Tibial nerve (tissue), 4 donors: ENCODE measurements at regions not wholly inside any gene's neighbourhood (a gene's known extent, or its start where the extent isn't known, plus 50 kb on each side); places are given as distances from the start of the nearest gene placed in this dataset.
A peak's percentile ranks its signal among the peaks of the same experiment; 100 is the strongest.

ENCODE experiments used
- DNase-seq, 2 donors: peaks; one replicate each; pipeline ENCODE4 v3.0.0-alpha.2; 2019; ENCODE audit warnings: low spot score in 2 of 2
- H3K27ac ChIP-seq, 4 donors: fragments of 200-600 bp; sonication (generic) in 3 of 4; one replicate each; pipeline ENCODE4 v1.5.1; 2017 to 2019; ENCODE audit warnings: mild to moderate bottlenecking in 1 of 4
- H3K27me3 ChIP-seq, 2 donors: fragments of 200-600 bp; sonication (generic) in 1 of 2; one replicate each; pipeline versions ENCODE4 v1.5.1 to v1.6.0; 2017 to 2019
- H3K36me3 ChIP-seq, 3 donors: fragments of 200-600 bp; sonication (generic); one replicate each; pipeline ENCODE4 v1.5.1; 2018 to 2019
- H3K4me1 ChIP-seq, 4 donors: fragments of 200-600 bp; sonication (generic) in 3 of 4; one replicate each; pipeline ENCODE4 v1.5.1; 2017 to 2019
- H3K4me3 ChIP-seq, 4 donors: fragments of 200-600 bp; sonication (generic) in 3 of 4; one replicate each; pipeline ENCODE4 v1.5.1; 2017 to 2019; ENCODE audit warnings: mild to moderate bottlenecking in 1 of 4, moderate library complexity in 1 of 4
- H3K9me3 ChIP-seq, 4 donors: fragments of 200-600 bp; sonication (generic) in 3 of 4; one replicate each; pipeline ENCODE4 v1.5.1; 2017 to 2019
- EP300 ChIP-seq, 2 donors: sonication (generic); formaldehyde crosslinking; IDR thresholded peaks; one replicate each; pipeline ENCODE4 v1.6.1; 2017; ENCODE audit warnings: antibody characterized with exemption in 2 of 2, mild to moderate bottlenecking in 1 of 2
- POLR2A ChIP-seq, 2 donors: fragments of 450-650 bp; IDR thresholded peaks; one replicate each; pipeline ENCODE4 v1.6.1; 2017; ENCODE audit warnings: antibody characterized with exemption in 2 of 2, mild to moderate bottlenecking in 2 of 2, moderate library complexity in 2 of 2
- WGBS, 2 donors: methylation state at CpG; one replicate each; pipeline ENCODE4 v1.1.5; 2018; 5-methylcytosine and 5-hydroxymethylcytosine counted together
- TF ChIP-seq, protein P1 (sequence below), 5 experiments: fragments of 200-600 bp in 3 of 5; fragments of 450-650 bp in 2 of 5; sonication (generic) in 3 of 5; IDR thresholded peaks; one replicate each; pipeline ENCODE4 v1.5.1; 2016 to 2019; ENCODE audit warnings: antibody characterized with exemption in 5 of 5, mild to moderate bottlenecking in 3 of 5, moderate library complexity in 2 of 5

DNA sequence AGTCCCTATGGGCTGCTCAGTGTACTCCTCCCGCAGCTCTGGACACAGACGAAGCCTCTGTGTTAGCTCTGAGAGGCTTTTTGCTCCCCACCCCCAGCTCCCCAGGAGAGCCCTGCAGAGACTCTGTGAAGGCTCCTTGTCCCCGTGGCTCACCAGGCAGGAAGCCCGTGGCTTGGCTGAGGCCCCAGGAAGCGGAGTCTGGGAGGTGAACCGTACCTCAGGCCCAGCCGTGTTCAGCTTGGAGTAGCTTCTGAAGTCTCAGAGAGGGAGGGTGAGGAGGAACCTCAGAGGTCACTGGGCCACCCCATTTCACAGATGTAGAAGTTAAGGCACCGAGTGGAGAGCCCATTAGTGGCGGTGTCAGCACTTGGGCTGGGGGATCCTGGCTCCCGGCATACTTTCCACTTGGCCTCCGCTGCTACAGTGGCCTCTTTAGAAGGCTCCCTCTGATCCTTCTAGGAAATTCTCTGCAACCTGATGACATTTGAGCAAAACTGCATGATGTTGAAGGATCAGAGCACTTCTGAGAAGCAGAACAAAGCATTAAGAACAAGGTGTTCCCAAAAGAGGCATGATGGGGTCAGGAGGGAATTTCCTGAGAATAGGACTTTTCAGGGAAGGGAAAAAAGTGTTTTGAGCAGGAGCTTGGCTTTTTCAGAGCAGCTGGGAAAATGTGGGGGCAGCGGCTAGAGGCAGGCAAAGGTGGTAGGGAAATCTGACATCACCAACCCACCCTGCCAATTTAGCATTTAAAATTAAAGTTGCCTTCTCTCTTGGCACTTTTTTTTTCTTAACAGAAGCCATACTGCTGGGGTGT, 79.1 kb downstream of the MCFD2 start:
- TF ChIP-seq EP300 (IDR thresholded peaks at IDR 0.05), result peak; percentile 45 to 68
- no peak for TF ChIP-seq POLR2A (IDR thresholded peaks at IDR 0.05)
- Histone ChIP-seq H3K4me3 (no peak overlapping the region), H3K27ac (peak overlapping the region in 2 of 4 donors; percentile 43 to 48), H3K4me1 (peaks cover 0 to 17% (median 0%) of the 10 kb centered on the region in 4 donors), H3K9me3 (no peaks in the 10 kb centered on the region), H3K27me3 (no peaks in the 10 kb centered on the region), H3K36me3 (no peaks in the 10 kb centered on the region)
- WGBS, 2 donors, result 55 to 58% methylated on average over 12 of the region's 12 CpGs
- DNase-seq, result no peak

GRCh38 chr2:46835520-46835919, 80.1 kb downstream of the MCFD2 start:
- Histone ChIP-seq H3K4me1 (peaks cover 0 to 17% (median 0%) of the 10 kb centered on the region in 4 donors), H3K27ac (no peak overlapping the region), H3K9me3 (no peaks in the 10 kb centered on the region), H3K36me3 (no peaks in the 10 kb centered on the region), H3K4me3 (no peak overlapping the region), H3K27me3 (no peaks in the 10 kb centered on the region)
- TF ChIP-seq POLR2A (IDR thresholded peaks at IDR 0.05) (no peak), EP300 (IDR thresholded peaks at IDR 0.05) (no peak)
- TF ChIP-seq, protein P1, sequence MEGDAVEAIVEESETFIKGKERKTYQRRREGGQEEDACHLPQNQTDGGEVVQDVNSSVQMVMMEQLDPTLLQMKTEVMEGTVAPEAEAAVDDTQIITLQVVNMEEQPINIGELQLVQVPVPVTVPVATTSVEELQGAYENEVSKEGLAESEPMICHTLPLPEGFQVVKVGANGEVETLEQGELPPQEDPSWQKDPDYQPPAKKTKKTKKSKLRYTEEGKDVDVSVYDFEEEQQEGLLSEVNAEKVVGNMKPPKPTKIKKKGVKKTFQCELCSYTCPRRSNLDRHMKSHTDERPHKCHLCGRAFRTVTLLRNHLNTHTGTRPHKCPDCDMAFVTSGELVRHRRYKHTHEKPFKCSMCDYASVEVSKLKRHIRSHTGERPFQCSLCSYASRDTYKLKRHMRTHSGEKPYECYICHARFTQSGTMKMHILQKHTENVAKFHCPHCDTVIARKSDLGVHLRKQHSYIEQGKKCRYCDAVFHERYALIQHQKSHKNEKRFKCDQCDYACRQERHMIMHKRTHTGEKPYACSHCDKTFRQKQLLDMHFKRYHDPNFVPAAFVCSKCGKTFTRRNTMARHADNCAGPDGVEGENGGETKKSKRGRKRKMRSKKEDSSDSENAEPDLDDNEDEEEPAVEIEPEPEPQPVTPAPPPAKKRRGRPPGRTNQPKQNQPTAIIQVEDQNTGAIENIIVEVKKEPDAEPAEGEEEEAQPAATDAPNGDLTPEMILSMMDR (IDR thresholded peaks at IDR 0.05), result no peak
- DNase-seq, result no peak
- WGBS, 2 donors, result 90 to 92% methylated on average over 6 of the region's 6 CpGs

- H3K27me3 ChIP-seq, result no peaks in the 10 kb centered on the region
- WGBS, 2 donors, result 54 to 64% methylated on average over 1 of the region's 1 CpG
These were observed 83.1 kb downstream of the MCFD2 start for GRCh38 chr2:46832543-46832942.

GRCh38 chr2:46831869-46832265, 83.7 kb downstream of the MCFD2 start:
- no peak for TF ChIP-seq POLR2A (IDR thresholded peaks at IDR 0.05)
- TF ChIP-seq EP300 (IDR thresholded peaks at IDR 0.05), result no peak
- TF ChIP-seq, protein P1 (IDR thresholded peaks at IDR 0.05), result no peak
- WGBS, 2 donors, result 72 to 80% methylated on average over 4 of the region's 4 CpGs
- H3K27me3 ChIP-seq, result no peaks in the 10 kb centered on the region
- H3K36me3 ChIP-seq, result no peaks in the 10 kb centered on the region
- H3K27ac ChIP-seq, result no peak overlapping the region
- H3K9me3 ChIP-seq, result peaks cover 0 to 4% (median 0%) of the 10 kb centered on the region in 4 donors
- H3K4me1 ChIP-seq, result peaks cover 0 to 11% (median 0%) of the 10 kb centered on the region in 4 donors
- DNase-seq, result no peak
- H3K4me3 ChIP-seq, result no peak overlapping the region

More at GRCh38 chr2:46832543-46832942, 83.1 kb downstream of the MCFD2 start:
- H3K27ac ChIP-seq, result no peak overlapping the region
- peaks cover 0 to 4% (median 0%) of the 10 kb centered on the region in 4 donors for H3K9me3 ChIP-seq
- H3K36me3 ChIP-seq, result no peaks in the 10 kb centered on the region
- H3K4me1 ChIP-seq, result peaks cover 0 to 17% (median 0%) of the 10 kb centered on the region in 4 donors
- no peak for TF ChIP-seq POLR2A (IDR thresholded peaks at IDR 0.05)
- TF ChIP-seq, protein P1 (IDR thresholded peaks at IDR 0.05), result no peak
- TF ChIP-seq EP300 (IDR thresholded peaks at IDR 0.05), result no peak
- no peak for DNase-seq
- H3K4me3 ChIP-seq, result no peak overlapping the region

DNA sequence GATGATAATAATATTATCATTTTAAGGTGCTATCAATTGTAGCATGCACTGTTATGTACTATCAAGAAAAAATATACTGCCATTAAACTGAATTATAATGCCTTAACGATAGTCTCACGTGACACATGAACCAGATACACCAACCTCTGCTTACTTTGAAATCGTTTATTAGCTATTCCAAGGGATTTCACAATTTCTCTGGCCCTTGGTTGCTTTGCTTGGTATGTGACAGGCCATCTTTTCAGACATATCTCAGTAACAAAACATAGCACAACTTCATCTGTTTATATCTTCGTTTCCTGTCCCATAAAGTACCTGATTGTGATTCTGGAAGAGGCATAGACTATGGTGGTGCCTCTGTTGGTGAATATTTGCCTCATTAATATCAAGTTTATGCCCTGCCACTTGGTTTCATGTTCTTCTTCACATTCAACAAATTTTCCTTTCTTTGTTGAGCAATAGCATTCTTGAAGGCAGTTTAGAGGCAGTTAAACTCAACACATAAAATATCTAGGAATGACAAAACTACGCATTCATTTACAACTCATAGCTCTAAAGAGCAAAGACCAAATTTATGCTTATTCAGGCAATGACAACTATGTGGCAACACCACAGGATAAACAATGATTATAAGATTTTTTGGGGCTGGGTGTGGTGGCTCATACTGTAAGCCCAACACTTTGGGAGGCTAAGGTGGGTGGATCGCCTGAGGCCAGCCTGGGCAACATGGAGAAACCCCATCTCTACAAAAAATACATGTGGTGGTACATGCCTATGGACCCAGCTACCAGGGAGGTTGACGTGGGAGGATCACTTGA, 84.3 kb downstream of the MCFD2 start:
- 77 to 82% methylated on average over 7 of the region's 7 CpGs for WGBS, 2 donors
- H3K27me3 ChIP-seq, result no peaks in the 10 kb centered on the region
- peaks cover 0 to 4% (median 0%) of the 10 kb centered on the region in 4 donors for H3K9me3 ChIP-seq
- H3K27ac ChIP-seq, result no peak overlapping the region
- no peaks in the 10 kb centered on the region for H3K36me3 ChIP-seq
- DNase-seq, result no peak
- no peak overlapping the region for H3K4me3 ChIP-seq
- H3K4me1 ChIP-seq, result peaks cover 0 to 5% (median 0%) of the 10 kb centered on the region in 4 donors
- TF ChIP-seq POLR2A (IDR thresholded peaks at IDR 0.05), result no peak
- TF ChIP-seq EP300 (IDR thresholded peaks at IDR 0.05), result no peak
- TF ChIP-seq, protein P1 (IDR thresholded peaks at IDR 0.05), result no peak
